ENCODE measurements at regions not wholly inside any gene's neighbourhood (a gene's known extent, or its start where the extent isn't known, plus 50 kb on each side); places are given as distances from the start of the nearest gene placed in this dataset.

- Histone ChIP-seq H2AFZ (ENCODE audit: low read length) (no peak overlapping the region), H3K79me1 (ENCODE audit: insufficient read depth, low read depth, low read length, poor library complexity, severe bottlenecking) (no peaks in the 10 kb centered on the region), H3K9ac (ENCODE audit: extremely low read depth, insufficient read length, low read length) (no peak overlapping the region), H3K23ac (ENCODE audit: insufficient read length, low read depth, low read length) (no peak overlapping the region), H3K9me3 (ENCODE audit: control insufficient read depth, low read depth, low read length) (no peaks in the 10 kb centered on the region), H3K23me2 (ENCODE audit: insufficient read length, low read depth, low read length, poor library complexity, severe bottlenecking) (no peaks in the 10 kb centered on the region), H2BK20ac (ENCODE audit: low read depth, low read length, poor library complexity, severe bottlenecking) (no peak overlapping the region), H3K14ac (ENCODE audit: insufficient read depth, low read length) (no peak overlapping the region), H4K8ac (replicated peaks; ENCODE audit: insufficient read length, low read depth, low read length) (no peak overlapping the region), H3K18ac (ENCODE audit: insufficient read length, low read depth, low read length) (no peak overlapping the region), H3K79me2 (ENCODE audit: insufficient read depth, low read length) (no peaks in the 10 kb centered on the region), H4K91ac (ENCODE audit: insufficient read length, low read depth, low read length) (no peak overlapping the region), H3K27ac (ENCODE audit: insufficient read length, low read depth, low read length) (no peak overlapping the region), H3K4ac (ENCODE audit: low read depth, low read length) (no peak overlapping the region), H3K56ac (ENCODE audit: insufficient read length, low read depth, low read length) (no peak overlapping the region), H2BK15ac (ENCODE audit: low read depth, low read length) (no peak overlapping the region), H2BK5ac (ENCODE audit: insufficient read length, low read length) (no peak overlapping the region), H3K4me2 (ENCODE audit: insufficient read depth, insufficient read length, low read length) (no peak overlapping the region), H3K4me1 (ENCODE audit: insufficient read depth, low read length) (no peaks in the 10 kb centered on the region), H3K27me3 (ENCODE audit: insufficient read depth, low read length) (no peaks in the 10 kb centered on the region), H2AK5ac (ENCODE audit: insufficient read length, low read length) (no peak overlapping the region), H2BK12ac (ENCODE audit: insufficient read length, low read depth, low read length) (no peak overlapping the region), H4K5ac (ENCODE audit: insufficient read length, low read depth, low read length) (no peak overlapping the region), H4K20me1 (ENCODE audit: control insufficient read depth, insufficient read depth, insufficient read length) (no peaks in the 10 kb centered on the region), H3T11ph (ENCODE audit: low read length) (no peak overlapping the region), H2BK120ac (ENCODE audit: low read depth, low read length, poor library complexity, severe bottlenecking) (no peak overlapping the region)
- Mint-ChIP-seq H3K9me3 (no peaks in the 10 kb centered on the region), H3K27me3 (ENCODE audit: low read depth) (no peaks in the 10 kb centered on the region), H3K4me1 (no peaks in the 10 kb centered on the region), H3K4me3 (no peak overlapping the region), H3K27ac (no peak overlapping the region), H3K36me3 (ENCODE audit: insufficient read depth in 1 of 3, low read depth in 3 of 3) (no peaks in the 10 kb centered on the region)
- DNase-seq: no peak
- TF ChIP-seq, protein P1, sequence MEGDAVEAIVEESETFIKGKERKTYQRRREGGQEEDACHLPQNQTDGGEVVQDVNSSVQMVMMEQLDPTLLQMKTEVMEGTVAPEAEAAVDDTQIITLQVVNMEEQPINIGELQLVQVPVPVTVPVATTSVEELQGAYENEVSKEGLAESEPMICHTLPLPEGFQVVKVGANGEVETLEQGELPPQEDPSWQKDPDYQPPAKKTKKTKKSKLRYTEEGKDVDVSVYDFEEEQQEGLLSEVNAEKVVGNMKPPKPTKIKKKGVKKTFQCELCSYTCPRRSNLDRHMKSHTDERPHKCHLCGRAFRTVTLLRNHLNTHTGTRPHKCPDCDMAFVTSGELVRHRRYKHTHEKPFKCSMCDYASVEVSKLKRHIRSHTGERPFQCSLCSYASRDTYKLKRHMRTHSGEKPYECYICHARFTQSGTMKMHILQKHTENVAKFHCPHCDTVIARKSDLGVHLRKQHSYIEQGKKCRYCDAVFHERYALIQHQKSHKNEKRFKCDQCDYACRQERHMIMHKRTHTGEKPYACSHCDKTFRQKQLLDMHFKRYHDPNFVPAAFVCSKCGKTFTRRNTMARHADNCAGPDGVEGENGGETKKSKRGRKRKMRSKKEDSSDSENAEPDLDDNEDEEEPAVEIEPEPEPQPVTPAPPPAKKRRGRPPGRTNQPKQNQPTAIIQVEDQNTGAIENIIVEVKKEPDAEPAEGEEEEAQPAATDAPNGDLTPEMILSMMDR (conservative IDR thresholded peaks at IDR 0.05): no peak
These were observed 1398.4 kb downstream of the ARAP2 start for GRCh38 chr4:34845926-34846325.

All from H9 (cell line).